ENCODE measurements at regions not wholly inside any gene's neighbourhood (a gene's known extent, or its start where the extent isn't known, plus 50 kb on each side); places are given as distances from the start of the nearest gene placed in this dataset.

GRCh38 chr7:41007811-41008210 lies 695.1 kb downstream of the INHBA start:
- TF ChIP-seq CTCF (IDR thresholded peaks at IDR 0.05; ENCODE audit: insufficient read depth, low read depth, low read length, missing control alignments), result no peak
- no peak for DNase-seq (ENCODE audit: low read depth)

GRCh38 chr7:41007351-41007751 lies 695.5 kb downstream of the INHBA start:
- H3K4me3 ChIP-seq (ENCODE audit: low read length), result no peak overlapping the region
- DNase-seq (ENCODE audit: low read depth), result peak; percentile 6
- no peak for TF ChIP-seq CTCF (IDR thresholded peaks at IDR 0.05; ENCODE audit: insufficient read depth, low read depth, low read length, missing control alignments)

More at GRCh38 chr7:41007811-41008210, 695.1 kb downstream of the INHBA start:
- no peak overlapping the region for H3K4me3 ChIP-seq (ENCODE audit: low read length)

GRCh38 chr7:41006306-41006995 lies 696.4 kb downstream of the INHBA start:
- H3K4me3 ChIP-seq (ENCODE audit: low read length), result no peak overlapping the region
- DNase-seq (ENCODE audit: low read depth), result peak; percentile 88
- TF ChIP-seq CTCF (IDR thresholded peaks at IDR 0.05; ENCODE audit: insufficient read depth, low read depth, low read length, missing control alignments), result no peak

DNA sequence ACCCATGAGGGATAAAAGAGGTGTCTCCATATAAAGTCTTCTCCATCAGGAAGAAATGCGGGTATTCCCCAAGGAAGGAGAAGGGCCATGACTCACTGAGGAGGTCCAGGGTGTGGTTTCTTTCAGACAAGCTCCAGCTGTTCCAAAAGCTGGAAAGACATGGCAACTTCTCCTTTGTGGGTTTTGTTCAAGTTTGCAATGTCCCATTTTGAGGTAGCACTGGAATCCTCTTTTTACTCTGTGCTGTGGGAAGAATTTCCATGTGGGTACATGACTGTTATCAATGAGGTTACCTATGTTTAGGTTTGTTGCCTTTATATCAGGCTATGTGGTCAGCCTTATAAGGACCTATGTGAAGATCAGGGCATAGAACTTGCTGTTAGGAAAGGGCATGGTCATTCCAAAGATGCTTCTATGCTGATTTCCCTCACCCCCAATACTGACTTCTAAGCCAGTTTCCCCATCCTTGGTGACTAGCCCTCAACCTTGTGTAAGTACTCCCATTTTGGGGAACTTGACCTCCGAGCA lies 697.5 kb downstream of the INHBA start:
- TF ChIP-seq CTCF (IDR thresholded peaks at IDR 0.05; ENCODE audit: insufficient read depth, low read depth, low read length, missing control alignments), result no peak
- DNase-seq (ENCODE audit: low read depth), result peak; percentile 88
- no peak overlapping the region for H3K4me3 ChIP-seq (ENCODE audit: low read length)

DNA sequence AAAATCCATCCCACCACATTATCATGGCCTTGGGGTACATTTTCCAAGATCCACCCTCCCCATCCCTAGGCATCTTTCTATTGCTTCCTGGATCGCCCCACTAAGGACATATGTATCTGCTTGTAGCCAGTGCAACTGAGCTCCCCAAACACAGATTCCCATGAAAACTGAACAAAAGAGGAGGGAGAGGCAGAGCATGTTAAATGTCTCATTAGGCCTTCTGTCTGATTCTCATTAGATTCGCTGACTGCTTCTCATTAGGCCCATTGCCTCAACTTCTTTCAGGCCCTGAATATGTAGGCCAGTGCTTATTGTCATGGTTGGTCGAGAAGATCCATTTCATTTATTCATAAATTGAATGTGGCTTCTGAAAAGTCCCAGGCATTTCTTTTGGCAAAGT lies 698.9 kb downstream of the INHBA start:
- no peak for DNase-seq (ENCODE audit: low read depth)
- no peak overlapping the region for H3K4me3 ChIP-seq (ENCODE audit: low read length)
- TF ChIP-seq CTCF (IDR thresholded peaks at IDR 0.05; ENCODE audit: insufficient read depth, low read depth, low read length, missing control alignments), result no peak

DNA sequence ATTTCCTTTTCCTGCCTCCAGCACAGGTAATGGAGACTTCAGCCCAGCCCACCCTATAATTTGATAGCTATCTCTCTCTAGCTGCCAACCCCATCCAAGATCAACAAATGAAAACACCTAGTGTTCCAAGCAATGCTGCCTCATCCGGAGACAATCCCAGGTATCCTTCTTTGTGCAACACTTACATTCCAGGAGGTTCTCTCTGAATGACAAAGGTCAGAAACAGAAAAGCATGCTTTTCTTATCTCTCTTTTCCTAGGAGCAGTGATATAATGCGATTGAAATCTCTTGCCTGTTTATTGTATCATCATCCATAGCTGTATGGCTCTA lies 699.3 kb downstream of the INHBA start:
- H3K4me3 ChIP-seq (ENCODE audit: low read length), result no peak overlapping the region
- peak; percentile 54 for DNase-seq (ENCODE audit: low read depth)
- TF ChIP-seq CTCF (IDR thresholded peaks at IDR 0.05; ENCODE audit: insufficient read depth, low read depth, low read length, missing control alignments), result no peak
